Epithelial cell of esophagus (primary cell): ENCODE measurements at regions not wholly inside any gene's neighbourhood (a gene's known extent, or its start where the extent isn't known, plus 50 kb on each side); places are given as distances from the start of the nearest gene placed in this dataset.

ENCODE experiments used
- DNase-seq: peaks from one replicate; pipeline ENCODE4 v3.0.0; 2010; ENCODE audit warnings: low read depth
- H3K4me3 ChIP-seq: 2 replicates; pipeline ENCODE4 v1.5.1; 2011; ENCODE audit warnings: mild to moderate bottlenecking, low read length, control low read depth
- CTCF ChIP-seq: IDR thresholded peaks from 2 replicates; pipeline ENCODE4 v1.5.1; 2011; ENCODE audit warnings: low read depth, mild to moderate bottlenecking, low read length, control low read depth, inconsistent platforms; ENCODE audit not compliant: insufficient read depth; ENCODE audit errors: missing control alignments

GRCh38 chr6:123127807-123128206, 131.8 kb downstream of the CLVS2 start:
- peak; percentile 20 for DNase-seq
- no peak for TF ChIP-seq CTCF
- H3K4me3 ChIP-seq, result no peak overlapping the region

GRCh38 chr6:123150076-123150475, 154.0 kb downstream of the CLVS2 start:
- DNase-seq, result no peak
- no peak overlapping the region for H3K4me3 ChIP-seq
- TF ChIP-seq CTCF, result no peak

GRCh38 chr6:123159861-123160260, 163.8 kb downstream of the CLVS2 start:
- no peak overlapping the region for H3K4me3 ChIP-seq
- TF ChIP-seq CTCF, result no peak
- no peak for DNase-seq
